HG03159 (cell line): ENCODE measurements at regions not wholly inside any gene's neighbourhood (a gene's known extent, or its start where the extent isn't known, plus 50 kb on each side); places are given as distances from the start of the nearest gene placed in this dataset.

ENCODE experiments used
- ATAC-seq: cut with Tn5 transposase; IDR thresholded peaks from one replicate; pipeline ENCODE4 v1.9.1; 2021; ENCODE audit warnings: mild to moderate bottlenecking, moderate library complexity; ENCODE audit not compliant: unreplicated experiment

DNA sequence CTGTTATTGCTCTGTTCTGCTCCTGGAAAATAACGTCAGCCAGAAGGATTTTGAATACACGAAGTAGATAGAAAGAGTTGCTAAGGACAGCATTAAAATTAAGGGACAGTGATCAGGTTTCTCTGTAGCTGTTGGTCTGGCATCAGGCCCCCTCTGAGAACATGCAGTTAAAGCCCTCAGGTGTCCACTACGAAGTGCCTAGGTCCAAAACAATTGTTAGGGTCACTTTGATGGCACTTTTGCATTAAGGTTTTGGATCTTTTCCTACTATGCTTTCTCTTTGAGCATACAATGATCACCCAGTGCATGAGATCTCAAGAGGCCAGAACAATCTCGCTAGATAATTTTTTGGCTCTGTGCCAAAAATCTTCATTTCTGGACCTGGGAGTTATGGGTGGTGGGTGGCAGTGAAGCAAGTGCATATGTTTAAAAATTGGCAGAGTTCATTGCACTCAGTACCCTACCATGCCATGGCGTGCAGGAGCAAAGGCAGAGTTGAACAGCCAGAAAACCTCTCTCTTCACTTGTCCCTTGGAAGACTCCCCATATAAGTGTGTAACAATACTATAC, 797.6 kb downstream of the ROBO2 start:
- ATAC-seq, result no peak

DNA sequence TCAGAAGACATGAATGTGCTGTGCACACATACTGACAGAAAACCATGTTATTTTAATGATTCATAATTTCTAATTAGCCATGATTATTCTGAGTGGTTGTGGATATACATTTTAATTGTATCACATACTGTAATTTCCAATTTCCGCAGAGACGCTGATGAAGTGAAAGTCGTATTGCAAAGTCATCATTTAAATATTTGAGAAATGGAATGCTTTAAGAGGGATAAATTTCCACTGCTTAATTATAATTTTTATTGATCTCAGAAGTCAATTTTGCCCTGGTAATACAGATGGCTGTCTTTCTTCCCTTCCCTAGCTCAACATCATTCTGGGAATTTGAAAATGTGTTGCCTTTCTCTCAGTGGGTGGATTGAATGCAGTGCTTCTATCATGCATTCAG, 819.3 kb downstream of the ROBO2 start:
- no peak for ATAC-seq

DNA sequence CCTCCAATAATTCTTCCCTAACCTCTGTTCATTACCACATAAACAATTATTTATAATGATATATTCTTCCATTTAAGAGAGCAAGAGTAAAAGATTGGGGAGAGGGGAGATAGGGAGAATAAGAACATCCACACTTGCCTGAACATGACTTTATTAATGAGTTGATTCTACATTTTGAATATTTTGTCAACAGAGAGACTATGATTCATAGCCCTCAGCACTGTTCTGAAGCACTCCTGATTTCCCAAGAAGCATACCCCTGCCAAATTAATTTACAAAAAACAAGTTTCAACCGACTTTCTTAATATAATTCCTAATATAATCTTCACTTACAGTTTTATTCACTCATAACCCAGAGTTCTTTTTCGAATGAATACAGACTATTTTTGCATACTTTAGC, 828.8 kb downstream of the ROBO2 start:
- no peak for ATAC-seq

DNA sequence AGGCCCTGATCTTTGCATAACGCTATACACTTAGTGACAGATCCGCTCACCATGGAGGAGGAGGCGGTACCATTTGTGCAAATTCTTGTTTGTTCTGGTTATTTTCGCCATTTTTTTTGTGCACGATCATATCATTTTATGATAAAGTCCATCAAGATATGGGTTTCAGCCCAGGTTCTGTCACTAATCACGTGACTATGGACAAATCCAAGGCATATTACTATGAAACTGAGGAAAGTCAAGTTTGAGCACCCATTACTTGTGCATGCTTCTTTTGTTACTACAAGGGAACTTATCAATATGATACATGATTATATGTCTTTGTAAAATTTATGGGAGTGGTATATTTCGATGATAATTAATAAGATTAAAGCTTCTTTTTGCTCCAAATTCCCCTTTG, 829.5 kb downstream of the ROBO2 start:
- ATAC-seq, result no peak

DNA sequence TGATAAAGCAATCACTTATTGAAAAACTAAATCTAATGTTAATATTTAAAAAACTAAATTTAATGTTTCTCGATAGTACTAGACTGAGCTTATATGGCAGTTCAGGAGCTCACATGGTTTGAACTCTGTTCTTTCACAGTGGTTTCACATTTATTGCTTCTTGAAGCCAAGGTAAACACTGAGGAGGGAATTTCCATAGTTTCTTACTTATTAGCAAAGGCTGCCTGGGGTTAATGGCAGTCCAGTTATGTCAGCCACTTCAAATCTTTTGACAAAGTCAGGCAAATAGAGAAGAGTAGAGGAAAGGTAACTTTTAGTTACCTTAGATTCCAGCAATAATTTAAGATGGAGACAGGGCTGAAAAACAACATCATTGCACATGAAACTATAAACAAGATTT, 831.5 kb downstream of the ROBO2 start:
- ATAC-seq, result no peak

DNA sequence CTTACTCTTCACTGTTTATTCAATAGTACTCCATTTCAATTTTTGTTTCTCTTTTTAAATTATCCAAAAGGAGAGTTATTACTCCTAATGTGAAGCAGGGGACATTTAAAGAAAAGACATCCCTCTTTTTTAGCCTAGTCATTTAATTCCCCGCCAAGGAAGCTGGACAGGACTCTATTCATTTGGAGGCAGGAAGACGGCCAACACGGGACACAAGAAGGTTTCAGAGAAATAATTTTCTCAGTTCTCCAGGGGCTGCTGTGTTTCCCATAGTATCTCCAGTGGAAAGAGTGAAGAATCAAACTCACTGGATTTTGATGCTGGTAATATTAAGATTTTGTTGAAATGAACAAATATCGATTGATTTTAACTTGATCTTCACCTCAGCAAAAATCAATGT, 833.7 kb downstream of the ROBO2 start:
- ATAC-seq, result no peak

DNA sequence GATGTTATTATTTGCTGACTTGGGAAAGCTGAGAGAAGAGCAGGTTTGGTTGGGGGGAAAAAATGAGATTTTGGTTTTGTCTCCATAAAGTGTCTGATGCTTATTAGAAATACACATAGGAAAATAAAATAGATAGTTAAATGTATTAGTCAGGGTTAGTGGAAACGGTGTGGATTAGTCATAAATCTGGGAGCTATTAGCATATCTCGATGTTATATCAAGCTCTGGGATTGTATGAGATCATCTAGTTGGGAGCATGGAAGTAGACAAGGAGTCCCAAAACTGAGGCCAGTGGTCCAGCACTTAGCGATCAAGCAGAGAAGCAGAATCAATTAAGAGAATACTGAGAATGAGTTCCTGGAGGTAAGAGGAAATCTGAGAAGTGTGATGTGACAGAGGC, 845.5 kb downstream of the ROBO2 start:
- ATAC-seq, result no peak

DNA sequence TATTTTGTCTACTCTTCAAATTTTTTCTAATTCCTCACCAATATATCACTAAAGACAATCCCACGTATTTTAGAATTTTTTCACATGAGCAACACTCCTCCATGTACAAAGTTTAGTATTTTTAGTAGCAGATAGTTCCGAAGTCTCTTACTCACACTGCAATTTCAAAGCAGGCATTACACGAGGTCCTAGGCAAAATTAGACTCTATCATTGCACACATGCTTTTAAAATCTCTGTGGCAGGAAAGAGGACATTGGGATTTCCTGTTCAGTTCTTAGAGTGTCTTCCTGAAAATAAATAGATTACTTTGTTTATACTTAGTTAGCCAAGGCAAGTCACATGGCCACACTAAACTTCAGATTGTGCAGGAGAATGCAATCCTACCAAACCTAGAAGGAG, 847.7 kb downstream of the ROBO2 start:
- no peak for ATAC-seq

DNA sequence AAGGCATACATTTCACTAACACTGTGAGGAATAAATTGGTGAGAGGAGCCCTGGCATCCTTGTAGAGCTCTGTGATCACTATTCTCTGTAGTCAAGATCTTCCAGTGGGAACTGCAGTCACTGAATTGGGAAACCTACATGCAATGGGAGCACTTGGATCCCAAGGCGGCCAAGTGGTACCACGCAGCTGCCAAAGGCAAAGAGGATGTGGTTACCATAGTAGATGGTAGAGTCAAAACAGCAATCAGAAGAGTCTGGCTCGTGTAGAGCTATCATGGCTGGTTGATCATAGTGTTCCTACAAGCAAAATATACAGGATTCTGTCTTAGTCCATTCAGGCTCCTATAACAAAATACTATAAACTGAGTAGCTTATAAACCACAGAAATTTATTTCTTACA, 849.7 kb downstream of the ROBO2 start:
- no peak for ATAC-seq

DNA sequence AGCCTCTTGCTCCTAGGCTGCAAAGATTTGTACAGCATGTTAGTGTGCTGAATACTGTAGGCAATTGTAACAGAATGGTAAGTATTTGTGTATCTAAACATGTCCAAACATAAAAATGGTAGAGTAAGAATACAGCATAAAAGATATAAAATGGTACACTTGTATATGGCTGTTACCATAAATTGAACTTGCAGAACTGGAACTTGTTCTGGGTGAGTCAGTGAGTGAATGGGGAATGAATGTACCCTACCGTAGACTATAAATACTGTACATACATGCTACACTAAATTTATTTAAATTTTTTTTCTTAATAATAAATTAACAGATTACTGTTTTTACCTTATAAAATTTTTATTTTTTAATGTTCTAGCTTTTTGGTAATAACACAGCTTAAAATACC, 858.7 kb downstream of the ROBO2 start:
- ATAC-seq, result no peak

DNA sequence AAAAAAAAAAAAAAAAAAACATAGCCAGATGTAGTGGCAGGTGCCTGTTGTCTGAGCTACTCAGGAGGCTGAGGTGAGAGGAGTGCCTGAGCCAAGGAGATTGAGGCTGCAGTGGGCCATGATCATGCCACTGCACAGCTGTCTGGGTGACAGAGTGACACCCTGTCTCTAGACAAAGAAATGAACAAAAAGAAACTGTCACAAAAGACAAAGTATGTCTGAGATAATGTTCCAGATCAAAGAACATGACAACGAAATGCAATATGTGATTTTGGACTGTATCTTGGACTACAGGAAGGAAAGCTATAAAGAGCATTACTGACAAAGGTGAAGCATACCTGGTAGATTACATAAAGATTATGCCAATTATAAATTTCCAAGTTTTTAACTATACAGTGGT, 862.8 kb downstream of the ROBO2 start:
- no peak for ATAC-seq

DNA sequence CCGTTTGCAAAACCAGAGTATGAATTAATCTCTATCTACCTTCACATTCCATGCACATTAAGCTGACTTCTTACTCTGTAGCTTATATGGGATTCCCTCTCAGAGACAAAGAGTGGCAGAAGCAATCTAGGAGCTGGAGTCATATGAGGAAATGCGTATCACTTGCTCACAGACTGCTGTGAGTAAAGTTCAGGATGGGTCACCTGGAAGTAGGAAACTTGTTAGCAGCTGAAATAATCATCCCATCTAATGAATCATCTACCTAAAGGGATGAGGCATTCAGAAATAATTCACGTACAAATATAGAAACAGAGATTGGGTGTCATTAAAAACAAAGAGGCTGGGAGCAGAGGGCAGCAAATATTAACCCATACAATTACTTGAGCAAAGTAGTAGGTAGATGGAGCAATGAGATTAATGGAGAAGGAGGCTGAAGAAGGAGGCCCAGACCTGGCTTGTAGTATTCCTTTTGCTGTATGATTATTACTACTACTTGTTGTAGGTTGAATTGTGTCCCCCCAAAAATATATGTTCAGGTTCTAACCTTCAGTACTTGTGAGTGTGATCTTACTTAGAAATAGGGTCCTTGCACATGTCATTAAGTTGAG, 866.3 kb downstream of the ROBO2 start:
- ATAC-seq, result no peak

DNA sequence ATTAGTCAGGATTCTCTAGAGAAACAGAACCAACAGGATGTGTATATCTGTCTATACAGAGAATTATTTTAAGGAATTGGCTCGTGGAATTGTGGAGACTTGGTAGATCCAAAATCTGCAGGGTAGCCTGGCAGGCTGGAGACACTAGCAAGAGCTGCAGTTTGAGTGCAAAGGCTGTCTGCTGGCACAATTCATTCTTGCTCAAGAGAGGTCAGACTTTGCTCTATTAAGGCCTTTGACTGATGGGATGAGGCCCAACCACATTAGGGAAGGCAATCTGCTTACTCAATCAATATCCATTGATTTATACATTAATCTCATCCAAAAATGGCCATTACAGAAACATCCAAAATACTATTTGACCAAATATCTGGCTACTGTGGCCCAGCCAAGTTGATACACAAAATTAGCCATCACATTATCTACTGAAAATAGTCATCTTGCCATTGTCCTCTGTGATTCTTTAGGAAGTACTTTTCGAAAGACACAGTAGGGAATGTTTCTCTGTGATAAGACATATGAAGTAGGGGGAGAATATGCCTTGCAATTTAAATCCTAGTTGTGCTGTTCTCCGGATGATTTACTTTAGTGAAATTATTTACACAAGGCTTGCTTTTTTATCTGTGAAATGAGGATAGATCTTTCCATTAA, 873.8 kb downstream of the ROBO2 start:
- no peak for ATAC-seq

DNA sequence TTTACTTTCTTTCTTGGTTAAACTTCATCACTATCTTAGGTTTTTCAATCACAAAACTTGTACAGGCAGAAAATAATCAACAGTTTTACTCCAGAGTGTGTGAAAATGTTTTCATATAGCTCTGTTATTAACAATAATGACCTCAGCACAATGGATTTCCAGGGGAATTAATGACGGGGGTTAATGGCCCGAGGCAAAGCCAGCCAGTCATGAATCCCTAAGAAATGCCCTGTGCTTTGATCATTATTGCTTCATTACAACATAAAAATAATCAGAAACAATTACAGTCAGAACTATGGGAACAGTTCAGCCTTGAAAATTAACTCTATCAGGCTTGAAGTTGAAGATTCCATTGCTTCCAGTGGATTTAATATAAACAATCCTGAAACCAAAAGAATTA, 875.4 kb downstream of the ROBO2 start:
- no peak for ATAC-seq

DNA sequence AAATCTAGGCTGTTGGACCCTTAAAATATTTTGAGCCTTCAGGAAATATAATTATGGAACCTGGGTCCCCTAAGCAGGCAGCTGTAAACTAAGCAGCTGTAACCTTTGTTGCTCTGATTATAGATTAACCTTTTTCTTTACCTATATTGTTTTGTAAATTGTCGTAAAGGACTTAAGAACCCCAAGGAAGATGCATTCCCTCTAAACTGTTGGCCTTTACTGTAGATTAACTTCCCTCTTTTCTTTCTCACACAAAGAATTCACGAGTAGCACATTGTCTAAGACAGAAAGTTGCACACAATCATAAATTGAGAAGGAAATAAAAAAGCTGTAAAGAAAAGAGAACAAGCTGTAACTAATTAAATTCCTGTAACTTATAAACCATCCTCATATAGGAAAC, 877.3 kb downstream of the ROBO2 start:
- no peak for ATAC-seq

DNA sequence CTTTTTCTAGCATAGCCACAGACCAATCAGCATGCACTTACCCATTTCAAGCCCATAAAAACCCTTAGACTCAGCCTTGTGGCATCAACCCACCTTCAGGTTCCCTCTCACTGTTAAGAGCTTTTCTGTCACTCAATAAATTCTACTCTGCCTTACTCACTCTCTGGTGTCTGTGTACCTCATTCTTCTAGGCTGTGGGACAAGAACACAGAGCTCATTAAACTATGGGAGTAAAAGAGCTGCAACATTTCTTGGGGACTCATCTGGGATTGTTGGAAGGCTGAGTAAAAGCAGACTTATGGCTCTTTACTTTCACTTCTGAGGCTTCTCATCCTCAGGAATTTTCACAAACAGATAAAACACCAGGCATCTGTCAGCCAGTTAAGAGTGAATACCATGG, 879.3 kb downstream of the ROBO2 start:
- no peak for ATAC-seq

DNA sequence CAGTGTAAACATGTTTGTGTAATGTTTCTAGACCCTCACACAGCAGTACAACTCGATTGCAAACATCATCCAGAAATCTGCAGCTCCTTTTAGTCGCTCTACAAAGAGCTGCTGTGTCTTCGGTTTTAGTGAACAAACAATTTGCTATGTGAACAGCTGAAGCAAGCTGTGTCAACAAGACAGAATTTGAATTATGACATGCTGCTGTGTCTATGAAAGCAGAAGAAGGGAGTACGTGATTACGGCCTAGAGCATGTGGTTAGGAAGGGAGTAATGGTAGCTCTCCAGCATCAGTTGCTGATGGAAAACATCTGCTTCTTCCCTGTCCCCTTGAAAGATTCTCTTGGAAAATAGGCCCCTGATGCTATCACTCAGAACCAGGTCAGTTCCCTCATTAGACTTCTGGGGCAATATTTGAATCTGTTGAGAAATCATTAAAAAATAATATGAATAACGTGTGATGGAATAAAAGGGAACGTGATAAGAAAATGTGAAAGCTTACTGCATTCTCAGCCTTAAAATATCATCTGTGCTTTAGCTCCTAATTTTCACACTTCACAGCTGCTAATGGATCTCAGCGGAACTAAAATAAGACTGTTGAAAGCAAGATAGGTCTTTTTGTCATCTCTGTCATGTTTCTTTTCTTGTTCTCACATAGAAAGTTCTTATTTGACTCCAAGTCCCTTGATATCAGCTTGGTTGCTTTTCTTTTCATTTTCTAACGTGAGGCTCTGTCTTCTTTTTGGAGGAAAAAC, 891.5 kb downstream of the ROBO2 start:
- no peak for ATAC-seq

DNA sequence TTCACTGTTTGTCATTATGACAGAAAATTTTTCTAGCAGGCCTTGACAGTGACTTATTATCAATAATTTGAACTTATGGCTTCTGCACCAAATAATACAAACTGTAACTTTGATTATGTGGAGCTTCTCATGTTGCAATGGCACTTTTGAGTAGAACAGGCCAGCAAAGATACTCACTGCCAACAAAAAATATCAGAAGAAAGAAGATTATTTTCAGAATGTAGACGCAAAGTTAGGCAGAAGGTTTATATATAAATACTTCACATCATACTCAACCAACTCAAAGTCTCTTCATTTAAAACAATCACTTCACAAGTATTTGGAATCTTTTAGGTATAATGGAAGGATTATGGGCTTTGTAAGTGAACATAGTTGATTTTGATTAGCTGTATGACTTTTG, 893.0 kb downstream of the ROBO2 start:
- no peak for ATAC-seq

DNA sequence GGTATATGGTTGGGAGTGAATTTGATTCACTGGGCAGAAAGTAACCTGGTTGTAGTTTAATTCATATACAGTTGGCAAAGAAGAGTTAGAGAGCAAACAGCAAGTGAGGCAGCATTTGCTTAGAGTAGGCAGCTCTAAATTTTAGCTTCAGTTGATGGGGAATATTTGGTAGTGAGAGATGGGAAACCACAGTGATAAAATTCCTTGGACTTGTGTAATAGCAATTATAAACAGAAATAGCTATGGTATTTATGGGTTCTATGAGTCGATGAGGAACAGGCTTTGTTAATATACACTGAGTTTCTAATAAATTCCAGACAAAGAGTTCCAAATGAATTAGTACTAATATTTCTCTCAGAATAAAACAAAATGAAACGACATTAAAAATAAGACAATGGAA, 894.0 kb downstream of the ROBO2 start:
- no peak for ATAC-seq

DNA sequence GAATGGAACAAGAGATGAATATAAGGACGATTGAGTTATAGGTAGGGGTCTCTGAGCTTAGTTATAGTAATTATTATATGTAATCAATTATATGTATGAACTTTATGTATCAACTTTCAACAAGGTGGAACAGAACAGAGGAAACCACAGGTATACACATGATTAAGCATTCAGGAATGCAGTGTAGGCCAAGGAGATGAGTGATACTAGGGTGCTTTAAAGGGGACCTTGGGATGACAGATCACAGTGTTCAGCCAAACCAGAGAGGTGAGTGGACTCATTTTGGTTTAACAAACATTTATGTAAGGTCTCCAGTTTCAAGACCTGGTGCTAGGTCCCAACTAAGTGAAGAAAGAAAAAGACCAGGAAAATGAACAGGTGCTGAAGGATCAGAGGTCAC, 895.5 kb downstream of the ROBO2 start:
- no peak for ATAC-seq

DNA sequence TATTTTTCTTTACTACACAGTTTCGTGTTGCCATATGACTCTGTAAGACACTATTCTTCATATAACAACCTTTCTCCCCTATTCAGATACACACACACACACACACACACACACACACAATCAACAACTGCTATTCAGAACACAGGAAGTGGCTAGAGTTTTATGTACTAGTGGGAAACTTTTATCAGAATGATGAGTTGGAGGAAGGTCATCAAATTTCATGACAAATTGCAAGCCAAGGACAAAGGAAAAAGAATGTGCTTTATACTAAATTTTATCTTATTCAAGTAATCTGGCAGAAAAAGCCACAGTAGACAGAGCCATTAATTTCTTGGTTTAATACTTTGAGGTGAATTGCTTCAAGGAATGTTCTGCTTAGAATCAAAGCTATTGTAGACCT, 899.8 kb downstream of the ROBO2 start:
- ATAC-seq, result no peak

DNA sequence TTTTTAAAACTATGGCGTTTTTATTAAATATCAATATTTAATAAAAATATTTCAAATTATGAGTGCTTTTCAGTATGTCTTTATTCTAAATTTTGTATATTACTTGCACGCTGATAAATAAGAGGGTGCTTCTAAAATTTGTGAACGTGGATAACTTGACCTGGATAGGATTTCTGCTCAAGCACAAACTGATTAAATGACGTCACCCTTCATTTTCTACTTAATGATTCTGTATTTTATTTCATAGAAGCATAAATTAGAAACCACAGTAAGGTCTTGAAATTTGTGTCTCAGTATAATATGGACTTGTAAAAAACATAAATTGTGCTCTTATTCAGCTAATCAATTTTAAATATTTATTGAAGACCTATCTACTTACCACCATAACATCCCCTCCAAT, 903.7 kb downstream of the ROBO2 start:
- no peak for ATAC-seq
